NCI-H2107 (cell line): ENCODE measurements at regions not wholly inside any gene's neighbourhood (a gene's known extent, or its start where the extent isn't known, plus 50 kb on each side); places are given as distances from the start of the nearest gene placed in this dataset.

ENCODE experiments used
- DNase-seq: peaks from one replicate; lab custom pipeline; 2025; lab: John Stamatoyannopoulos, UW

DNA sequence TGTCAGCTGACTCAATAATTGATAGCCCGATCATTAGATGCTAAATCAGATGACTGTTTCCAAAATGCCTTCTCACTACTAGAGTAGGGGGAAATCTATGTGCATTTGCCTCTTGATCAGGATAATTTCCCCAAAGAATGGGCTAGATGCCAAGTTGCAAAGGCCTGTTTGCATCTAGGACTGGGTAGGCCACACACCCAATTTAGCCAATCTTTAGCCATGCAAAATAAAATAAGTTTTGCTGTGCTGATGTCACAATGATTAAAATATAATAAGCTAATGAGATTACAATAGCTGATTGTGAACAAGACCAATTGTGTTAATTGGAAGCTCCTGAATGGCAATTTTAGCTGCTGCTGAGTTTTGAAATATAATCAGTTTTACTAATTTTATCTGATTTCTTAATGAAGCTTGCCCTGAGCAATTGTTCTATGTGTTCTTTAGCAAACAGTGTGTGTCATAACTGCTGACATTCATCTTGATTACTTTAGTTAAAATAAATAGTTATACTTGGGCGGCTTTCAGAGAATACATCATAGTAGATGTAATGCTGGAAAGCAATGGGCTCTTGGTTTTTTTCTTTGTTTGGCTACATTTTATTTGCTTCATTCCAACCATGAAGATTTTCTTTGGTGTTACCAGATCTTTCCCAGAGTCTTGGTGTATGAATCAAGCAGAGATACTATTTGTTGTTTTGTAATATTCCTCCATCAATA lies 973.2 kb upstream of the SLC35B3 start:
- no peak for DNase-seq

DNA sequence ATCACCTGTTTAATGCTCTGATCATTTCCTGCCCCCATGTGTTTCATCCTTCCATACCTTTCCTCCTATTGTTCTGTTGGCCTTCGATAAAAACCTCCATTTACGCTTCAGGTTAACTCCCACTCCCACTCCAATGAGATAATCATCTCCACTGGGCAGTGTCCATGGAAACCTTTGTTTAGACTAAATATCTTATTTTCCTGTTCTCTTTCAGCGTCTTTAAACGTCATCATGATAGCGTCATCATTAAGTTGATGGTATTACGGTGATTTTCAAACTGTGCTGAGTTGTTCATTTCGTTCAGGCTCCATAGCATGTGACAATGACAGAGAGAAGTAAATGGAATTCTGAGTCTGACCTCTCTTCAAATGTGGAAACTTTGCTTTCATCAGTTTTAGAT lies 970.5 kb upstream of the SLC35B3 start:
- no peak for DNase-seq

- no peak for DNase-seq
These were observed 970.0 kb upstream of the SLC35B3 start for GRCh38 chr6:9405369-9405768.

GRCh38 chr6:9404351-9405146 lies 969.2 kb upstream of the SLC35B3 start:
- no peak for DNase-seq

- DNase-seq = no peak
These were observed 968.4 kb upstream of the SLC35B3 start for GRCh38 chr6:9403736-9404135.

GRCh38 chr6:9401960-9402359 lies 966.6 kb upstream of the SLC35B3 start:
- no peak for DNase-seq

DNA sequence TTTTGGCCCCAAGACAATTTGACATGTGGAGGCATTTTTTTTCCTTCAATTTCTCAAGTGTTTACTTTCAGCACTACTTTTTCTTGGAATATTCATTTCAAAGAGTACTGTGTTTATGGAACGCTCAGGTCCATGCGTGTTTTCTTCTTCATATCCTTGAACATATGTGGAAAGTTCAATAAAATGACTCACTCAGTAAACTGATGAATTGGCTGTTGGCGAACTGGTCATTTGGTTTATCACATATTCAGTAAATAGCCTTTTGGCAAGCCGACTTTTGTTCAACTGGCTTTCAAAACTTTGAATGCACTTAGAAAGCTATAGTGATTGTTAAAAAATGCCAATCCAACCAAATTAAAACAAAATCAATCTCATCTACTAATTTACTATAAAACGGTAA lies 964.6 kb upstream of the SLC35B3 start:
- no peak for DNase-seq

DNA sequence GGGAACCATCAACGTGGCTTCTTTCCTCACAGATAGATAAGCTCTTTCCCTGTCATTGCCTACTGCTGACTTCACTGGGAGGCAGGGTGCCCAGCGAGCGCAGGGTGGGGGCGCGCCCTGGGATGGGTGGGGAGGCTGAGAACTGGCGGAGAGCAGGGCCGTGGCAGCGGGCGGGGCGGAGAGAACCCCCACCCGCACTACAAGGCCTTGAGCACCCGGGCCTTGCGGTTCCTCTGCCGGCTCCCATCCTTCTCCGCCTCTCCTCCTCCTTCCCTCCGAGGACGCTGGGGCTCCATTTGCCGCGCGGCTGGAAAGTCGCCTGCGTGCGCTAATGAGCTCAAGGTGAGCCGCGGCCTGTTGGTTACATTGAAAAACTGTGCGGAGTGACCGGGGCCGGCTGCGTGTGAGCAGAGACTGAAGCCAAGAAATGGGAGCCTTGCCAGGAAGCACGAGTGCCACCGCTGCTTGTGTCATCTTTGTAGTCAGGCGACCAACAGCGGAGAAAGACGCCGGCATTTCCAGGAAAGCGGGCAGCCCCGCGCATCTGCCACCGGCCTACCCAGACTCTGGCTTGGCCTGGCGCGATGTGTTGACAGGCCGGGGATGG lies 963.5 kb upstream of the SLC35B3 start:
- DNase-seq = no peak

- peak; percentile 19 for DNase-seq
These were observed 962.9 kb upstream of the SLC35B3 start for GRCh38 chr6:9398071-9398766.

DNA sequence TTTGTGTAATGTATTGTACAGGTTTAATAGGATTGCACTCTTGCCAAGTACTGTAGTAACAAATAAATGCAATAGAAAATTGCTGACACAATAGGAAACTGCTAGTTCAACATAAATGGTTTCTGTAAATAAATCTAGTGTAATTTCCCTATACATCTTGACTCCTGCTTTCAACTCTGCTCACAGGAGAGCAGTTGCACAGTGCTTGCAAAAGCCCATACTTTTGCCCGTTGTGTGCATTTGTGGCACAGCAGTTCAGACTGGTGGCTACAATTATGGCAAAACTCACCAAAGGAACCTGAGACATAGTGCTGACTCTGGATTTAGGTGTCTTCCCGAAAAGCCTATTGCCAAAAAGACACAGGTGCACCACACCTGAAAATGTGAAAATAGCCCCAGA lies 953.3 kb upstream of the SLC35B3 start:
- no peak for DNase-seq

DNA sequence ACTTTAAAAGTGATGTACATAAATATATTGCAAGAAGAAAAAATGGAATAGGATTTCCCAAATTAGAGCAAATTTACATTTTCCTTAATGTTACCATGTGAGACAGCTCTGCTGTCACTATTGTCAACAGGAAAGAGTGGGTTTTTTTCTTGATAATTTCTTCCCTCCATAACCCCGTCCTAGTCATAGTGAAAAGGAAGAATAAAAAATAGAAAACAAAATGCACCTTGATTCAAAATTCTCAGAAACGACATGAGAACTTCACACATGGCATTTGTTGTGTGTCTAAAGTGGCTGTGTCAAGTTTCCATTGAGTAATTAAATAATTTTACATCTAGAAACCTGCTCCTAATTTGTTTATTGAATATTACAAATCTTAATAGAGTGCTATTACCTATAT lies 945.2 kb upstream of the SLC35B3 start:
- DNase-seq = no peak

DNA sequence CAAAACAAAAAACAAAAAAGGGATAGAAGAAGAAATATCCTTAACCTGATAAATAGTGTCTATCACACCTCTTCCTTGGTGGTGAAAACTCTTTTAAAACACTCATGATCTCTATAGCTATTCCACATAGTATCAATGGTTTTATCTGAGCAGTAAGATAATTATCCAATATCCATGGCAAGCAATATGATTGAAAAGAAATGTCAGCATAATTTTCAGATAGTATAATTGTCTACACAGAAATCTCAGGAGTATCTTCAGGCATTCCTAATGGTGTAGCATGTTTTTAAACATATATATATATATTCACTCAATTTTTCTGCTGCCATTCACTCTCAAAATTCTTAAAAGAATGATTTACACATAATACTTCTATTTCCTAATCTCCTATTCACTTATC lies 938.0 kb upstream of the SLC35B3 start:
- DNase-seq = no peak

DNA sequence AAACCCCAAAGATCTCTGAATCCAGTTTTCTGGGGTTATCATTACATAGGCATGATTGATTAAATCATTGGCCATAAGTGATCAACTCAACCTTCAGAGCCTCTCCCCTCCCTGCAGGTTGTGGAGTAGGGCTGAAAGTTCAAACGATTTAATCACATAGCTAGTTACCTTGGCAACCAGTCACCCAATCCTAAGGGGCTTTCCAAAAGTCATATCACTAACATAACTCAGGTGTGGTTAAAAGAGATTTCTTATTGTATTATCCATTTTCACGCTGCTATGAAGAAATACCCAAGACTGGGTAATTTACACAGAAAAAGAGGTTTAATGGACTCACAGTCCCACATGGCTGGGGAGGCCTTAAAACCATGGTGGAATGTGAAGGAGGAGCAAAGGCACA lies 935.1 kb upstream of the SLC35B3 start:
- no peak for DNase-seq

DNA sequence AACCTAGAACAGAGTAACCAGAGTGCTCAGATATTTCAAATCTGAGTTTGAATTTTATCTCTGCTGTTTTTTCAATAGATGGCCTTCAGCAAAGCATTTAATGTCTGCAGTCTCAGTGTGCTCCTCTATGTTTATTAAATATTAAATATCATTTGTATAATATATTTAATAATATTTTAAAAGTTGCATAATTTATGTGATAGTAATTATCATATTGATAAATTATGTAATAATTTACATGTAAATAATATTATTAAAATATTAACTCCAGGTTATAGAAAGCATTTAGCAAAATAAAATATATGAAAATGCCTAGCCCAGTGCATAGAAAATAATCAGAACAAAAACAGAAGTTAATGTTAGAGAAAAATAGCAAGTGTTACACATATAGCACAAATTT lies 930.0 kb upstream of the SLC35B3 start:
- no peak for DNase-seq

- DNase-seq = no peak
These were observed 926.4 kb upstream of the SLC35B3 start for GRCh38 chr6:9361749-9362148.

GRCh38 chr6:9360881-9361280 lies 925.5 kb upstream of the SLC35B3 start:
- no peak for DNase-seq

DNA sequence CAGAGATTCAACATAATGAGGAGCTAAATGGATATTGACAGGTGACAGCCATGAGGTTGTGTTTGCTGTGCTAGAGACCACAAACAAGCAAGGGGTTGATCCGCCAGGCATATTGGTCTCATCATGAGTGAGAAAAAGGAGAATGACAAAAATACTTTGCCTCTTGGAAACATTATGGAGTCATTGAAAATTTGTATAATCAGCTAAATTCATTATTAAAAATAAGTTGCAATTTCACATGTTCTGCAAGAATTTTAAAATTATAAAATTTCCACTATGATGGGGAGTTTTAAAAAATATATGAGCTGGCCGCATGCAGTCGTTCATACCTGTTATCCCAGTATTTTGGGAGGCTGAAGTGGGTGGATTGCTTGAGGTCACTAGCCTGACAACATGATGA lies 912.3 kb upstream of the SLC35B3 start:
- no peak for DNase-seq

DNA sequence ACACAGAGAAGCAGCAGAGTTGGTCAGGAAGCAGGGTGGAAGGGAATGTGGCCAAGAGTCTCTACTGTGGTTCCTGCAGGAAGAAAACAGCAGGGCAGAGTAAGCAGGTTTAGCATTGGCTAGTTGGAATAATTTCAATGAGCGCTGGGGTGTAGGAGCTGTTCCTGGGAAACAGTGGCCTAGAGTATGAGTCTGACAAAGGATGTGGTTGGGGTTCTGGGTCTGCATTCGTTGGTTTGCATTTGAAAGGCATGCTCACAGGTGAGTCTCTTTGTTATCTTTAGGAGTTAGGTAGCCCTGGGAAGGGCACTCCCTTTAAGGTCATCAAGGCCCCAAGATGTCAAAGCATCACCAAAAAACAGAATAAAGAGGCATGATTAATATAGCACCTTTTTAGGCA lies 911.6 kb upstream of the SLC35B3 start:
- no peak for DNase-seq

- no peak for DNase-seq
These were observed 900.1 kb upstream of the SLC35B3 start for GRCh38 chr6:9335431-9335830.

DNA sequence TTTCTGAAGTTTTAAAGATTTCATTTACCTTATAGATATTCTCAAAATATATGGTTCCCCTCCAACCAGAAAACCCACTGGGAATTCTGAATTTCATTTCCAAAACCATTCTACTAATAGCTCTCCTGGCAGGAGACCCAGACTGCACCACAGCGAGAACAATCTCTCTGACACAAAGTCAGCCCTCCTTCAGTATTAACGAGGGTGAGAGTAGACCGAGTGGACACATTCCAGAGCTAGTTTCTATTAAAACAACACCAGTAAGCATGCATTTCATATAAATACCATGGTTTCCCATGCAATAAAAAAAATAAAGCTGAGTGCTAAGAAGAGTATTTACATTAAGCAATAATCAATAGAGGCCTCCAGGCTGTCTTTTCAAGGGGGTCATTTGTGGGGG lies 899.6 kb upstream of the SLC35B3 start:
- no peak for DNase-seq

DNA sequence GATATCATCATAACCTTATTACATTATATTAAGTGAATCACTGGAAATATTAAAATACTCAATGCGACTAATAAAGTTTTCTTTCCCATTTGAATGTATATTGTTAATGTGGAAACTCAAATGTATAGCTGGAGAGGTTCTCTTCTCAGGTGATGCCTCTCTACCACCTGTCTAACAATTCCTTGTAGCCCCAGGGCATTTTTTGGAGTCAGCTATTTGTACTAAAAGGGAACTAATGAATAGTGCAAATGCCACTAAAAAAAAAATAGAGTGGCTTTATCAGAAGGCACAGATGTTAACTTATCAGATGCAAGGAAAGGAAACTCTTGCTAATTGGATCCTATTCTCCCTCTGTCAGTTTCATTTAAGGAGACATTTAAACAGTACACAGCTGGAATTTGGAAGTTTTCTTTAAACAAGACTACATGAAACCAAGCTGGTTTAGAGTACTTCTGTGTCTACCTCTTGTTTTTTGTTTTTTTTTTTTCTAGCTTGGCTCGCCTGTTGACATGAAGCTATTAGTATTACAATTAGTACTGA lies 897.0 kb upstream of the SLC35B3 start:
- no peak for DNase-seq

DNA sequence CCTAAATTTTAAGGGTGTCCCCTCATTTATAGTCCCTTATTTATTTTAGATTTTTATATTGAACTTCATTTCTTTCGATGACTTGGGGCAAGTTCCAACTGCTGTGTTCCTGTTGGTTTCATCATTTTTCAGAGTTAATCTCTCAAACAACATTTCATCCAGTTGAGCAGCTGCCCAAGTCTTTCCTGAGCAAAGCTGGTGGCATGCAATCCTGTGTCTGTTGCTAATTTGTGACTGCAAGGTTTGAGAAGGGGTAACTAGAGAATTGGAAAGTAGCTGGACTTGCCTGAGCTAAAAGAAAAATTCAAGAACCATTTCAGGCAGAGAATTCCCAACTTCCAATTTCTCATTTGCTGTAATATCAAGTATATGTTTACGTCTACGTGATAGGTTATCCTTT lies 881.5 kb upstream of the SLC35B3 start:
- DNase-seq = no peak
